GM23338 (cell line): ENCODE measurements at regions not wholly inside any gene's neighbourhood (a gene's known extent, or its start where the extent isn't known, plus 50 kb on each side); places are given as distances from the start of the nearest gene placed in this dataset.

Source experiments
- CREB1 ChIP-seq: fragments of 250-450 bp; sonication (Bioruptor Pico); IDR thresholded peaks from 2 replicates; pipeline ENCODE4 v1.5.0; 2020; ENCODE audit warnings: low read depth, mild to moderate bottlenecking, moderate library complexity
- EZH2 ChIP-seq: fragments of 200-600 bp; sonication (generic); IDR thresholded peaks from one replicate; pipeline ENCODE4 v1.8.0; 2017; ENCODE audit warnings: antibody characterized with exemption, mild to moderate bottlenecking, low read depth; ENCODE audit not compliant: unreplicated experiment
- EZH2phosphoT487 ChIP-seq: fragments of 200-600 bp; sonication (generic); IDR thresholded peaks from one replicate; pipeline ENCODE4 v1.8.1; 2018; ENCODE audit warnings: antibody characterized with exemption; ENCODE audit not compliant: unreplicated experiment
- JUNB ChIP-seq: IDR thresholded peaks from one replicate; pipeline ENCODE4 v1.6.1; 2016; ENCODE audit warnings: antibody characterized with exemption; ENCODE audit not compliant: unreplicated experiment
- POLR2AphosphoS5 ChIP-seq: IDR thresholded peaks from 2 replicates; pipeline ENCODE4 v1.6.1; 2016; ENCODE audit warnings: antibody characterized with exemption, low read depth
- STAT1 ChIP-seq: IDR thresholded peaks from one replicate; pipeline ENCODE4 v1.6.1; 2016; ENCODE audit warnings: antibody characterized with exemption; ENCODE audit not compliant: unreplicated experiment
- ZNF114 ChIP-seq: fragments of 250-450 bp; sonication (Bioruptor Pico); IDR thresholded peaks from 2 replicates; pipeline ENCODE4 v1.5.0; 2020; ENCODE audit warnings: mild to moderate bottlenecking, moderate library complexity
- ZNF331 ChIP-seq: fragments of 250-450 bp; sonication (Bioruptor Pico); IDR thresholded peaks from 2 replicates; pipeline ENCODE4 v1.5.0; 2020; ENCODE audit warnings: low read depth, mild to moderate bottlenecking, moderate library complexity
- TF ChIP-seq, protein P1 (sequence below): IDR thresholded peaks from 2 replicates; pipeline ENCODE4 v1.6.1; 2016; ENCODE audit warnings: antibody characterized with exemption
- TF ChIP-seq, protein P2 (sequence below), 2 experiments: fragments of 200-600 bp in 1 of 2; sonication (generic) in 1 of 2; conservative IDR thresholded peaks; 2 replicates each; pipeline versions ENCODE4 v1.5.1 to v1.6.1; 2016 to 2017; ENCODE audit warnings: antibody characterized with exemption in 2 of 2, low read depth in 2 of 2, mild to moderate bottlenecking in 2 of 2, moderate library complexity in 1 of 2
- TF ChIP-seq, protein P3 (sequence below): IDR thresholded peaks from one replicate; pipeline ENCODE4 v1.6.1; 2018; ENCODE audit warnings: antibody characterized with exemption; ENCODE audit not compliant: unreplicated experiment
- TF ChIP-seq, protein P4 (sequence below): fragments of 250-450 bp; sonication (Bioruptor Pico); IDR thresholded peaks from 2 replicates; pipeline ENCODE4 v1.5.0; 2020; ENCODE audit warnings: mild to moderate bottlenecking, moderate library complexity

DNA sequence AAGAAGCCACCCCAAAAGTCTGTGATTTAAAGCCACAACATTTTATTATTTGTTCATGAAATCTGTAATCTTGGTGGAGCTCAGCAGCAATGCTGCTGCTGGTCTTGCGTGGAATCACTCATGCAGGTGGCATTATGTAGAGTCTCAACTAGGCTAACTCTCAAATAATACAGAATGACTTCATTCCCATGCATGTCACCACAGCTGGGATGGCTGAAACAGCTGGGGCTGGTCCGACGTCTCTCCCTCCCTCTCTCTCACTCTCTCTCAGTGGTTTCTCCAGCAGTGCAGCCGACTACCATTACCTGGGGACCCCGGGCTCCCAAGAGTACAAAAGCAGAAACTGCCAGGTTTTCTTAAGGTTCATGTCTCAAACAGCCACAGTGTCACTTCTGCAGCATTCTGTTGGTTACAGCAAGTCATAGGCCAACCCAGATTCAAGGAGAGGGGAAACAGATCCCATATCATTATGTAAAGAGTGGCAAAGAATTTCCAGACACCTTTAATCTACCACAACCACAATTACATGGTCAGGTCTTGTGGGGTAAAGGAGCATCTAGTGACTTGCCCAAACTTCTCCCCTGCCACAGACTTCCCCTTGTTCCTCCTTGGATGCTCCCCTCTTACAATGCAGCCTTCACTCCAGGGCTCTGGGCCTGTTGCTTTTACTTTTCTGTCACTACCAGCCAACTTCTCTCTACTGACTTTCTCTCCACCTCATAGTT lies 192.0 kb upstream of the HMGA2 start:
- TF ChIP-seq, protein P1, sequence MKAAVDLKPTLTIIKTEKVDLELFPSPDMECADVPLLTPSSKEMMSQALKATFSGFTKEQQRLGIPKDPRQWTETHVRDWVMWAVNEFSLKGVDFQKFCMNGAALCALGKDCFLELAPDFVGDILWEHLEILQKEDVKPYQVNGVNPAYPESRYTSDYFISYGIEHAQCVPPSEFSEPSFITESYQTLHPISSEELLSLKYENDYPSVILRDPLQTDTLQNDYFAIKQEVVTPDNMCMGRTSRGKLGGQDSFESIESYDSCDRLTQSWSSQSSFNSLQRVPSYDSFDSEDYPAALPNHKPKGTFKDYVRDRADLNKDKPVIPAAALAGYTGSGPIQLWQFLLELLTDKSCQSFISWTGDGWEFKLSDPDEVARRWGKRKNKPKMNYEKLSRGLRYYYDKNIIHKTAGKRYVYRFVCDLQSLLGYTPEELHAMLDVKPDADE = no peak
- TF ChIP-seq POLR2AphosphoS5 (no peak), EZH2phosphoT487 (no peak), EZH2 (no peak), CREB1 (CRISPR knock-in tag) (no peak), JUNB (no peak), ZNF114 (CRISPR knock-in tag) (no peak), STAT1 (no peak), ZNF331 (CRISPR knock-in tag) (no peak)
- TF ChIP-seq, protein P2, sequence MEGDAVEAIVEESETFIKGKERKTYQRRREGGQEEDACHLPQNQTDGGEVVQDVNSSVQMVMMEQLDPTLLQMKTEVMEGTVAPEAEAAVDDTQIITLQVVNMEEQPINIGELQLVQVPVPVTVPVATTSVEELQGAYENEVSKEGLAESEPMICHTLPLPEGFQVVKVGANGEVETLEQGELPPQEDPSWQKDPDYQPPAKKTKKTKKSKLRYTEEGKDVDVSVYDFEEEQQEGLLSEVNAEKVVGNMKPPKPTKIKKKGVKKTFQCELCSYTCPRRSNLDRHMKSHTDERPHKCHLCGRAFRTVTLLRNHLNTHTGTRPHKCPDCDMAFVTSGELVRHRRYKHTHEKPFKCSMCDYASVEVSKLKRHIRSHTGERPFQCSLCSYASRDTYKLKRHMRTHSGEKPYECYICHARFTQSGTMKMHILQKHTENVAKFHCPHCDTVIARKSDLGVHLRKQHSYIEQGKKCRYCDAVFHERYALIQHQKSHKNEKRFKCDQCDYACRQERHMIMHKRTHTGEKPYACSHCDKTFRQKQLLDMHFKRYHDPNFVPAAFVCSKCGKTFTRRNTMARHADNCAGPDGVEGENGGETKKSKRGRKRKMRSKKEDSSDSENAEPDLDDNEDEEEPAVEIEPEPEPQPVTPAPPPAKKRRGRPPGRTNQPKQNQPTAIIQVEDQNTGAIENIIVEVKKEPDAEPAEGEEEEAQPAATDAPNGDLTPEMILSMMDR (conservative IDR thresholded peaks at IDR 0.05; ENCODE audit: low read depth in 2 of 2) = no peak
- TF ChIP-seq, protein P3, sequence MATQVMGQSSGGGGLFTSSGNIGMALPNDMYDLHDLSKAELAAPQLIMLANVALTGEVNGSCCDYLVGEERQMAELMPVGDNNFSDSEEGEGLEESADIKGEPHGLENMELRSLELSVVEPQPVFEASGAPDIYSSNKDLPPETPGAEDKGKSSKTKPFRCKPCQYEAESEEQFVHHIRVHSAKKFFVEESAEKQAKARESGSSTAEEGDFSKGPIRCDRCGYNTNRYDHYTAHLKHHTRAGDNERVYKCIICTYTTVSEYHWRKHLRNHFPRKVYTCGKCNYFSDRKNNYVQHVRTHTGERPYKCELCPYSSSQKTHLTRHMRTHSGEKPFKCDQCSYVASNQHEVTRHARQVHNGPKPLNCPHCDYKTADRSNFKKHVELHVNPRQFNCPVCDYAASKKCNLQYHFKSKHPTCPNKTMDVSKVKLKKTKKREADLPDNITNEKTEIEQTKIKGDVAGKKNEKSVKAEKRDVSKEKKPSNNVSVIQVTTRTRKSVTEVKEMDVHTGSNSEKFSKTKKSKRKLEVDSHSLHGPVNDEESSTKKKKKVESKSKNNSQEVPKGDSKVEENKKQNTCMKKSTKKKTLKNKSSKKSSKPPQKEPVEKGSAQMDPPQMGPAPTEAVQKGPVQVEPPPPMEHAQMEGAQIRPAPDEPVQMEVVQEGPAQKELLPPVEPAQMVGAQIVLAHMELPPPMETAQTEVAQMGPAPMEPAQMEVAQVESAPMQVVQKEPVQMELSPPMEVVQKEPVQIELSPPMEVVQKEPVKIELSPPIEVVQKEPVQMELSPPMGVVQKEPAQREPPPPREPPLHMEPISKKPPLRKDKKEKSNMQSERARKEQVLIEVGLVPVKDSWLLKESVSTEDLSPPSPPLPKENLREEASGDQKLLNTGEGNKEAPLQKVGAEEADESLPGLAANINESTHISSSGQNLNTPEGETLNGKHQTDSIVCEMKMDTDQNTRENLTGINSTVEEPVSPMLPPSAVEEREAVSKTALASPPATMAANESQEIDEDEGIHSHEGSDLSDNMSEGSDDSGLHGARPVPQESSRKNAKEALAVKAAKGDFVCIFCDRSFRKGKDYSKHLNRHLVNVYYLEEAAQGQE = no peak
- TF ChIP-seq, protein P4, sequence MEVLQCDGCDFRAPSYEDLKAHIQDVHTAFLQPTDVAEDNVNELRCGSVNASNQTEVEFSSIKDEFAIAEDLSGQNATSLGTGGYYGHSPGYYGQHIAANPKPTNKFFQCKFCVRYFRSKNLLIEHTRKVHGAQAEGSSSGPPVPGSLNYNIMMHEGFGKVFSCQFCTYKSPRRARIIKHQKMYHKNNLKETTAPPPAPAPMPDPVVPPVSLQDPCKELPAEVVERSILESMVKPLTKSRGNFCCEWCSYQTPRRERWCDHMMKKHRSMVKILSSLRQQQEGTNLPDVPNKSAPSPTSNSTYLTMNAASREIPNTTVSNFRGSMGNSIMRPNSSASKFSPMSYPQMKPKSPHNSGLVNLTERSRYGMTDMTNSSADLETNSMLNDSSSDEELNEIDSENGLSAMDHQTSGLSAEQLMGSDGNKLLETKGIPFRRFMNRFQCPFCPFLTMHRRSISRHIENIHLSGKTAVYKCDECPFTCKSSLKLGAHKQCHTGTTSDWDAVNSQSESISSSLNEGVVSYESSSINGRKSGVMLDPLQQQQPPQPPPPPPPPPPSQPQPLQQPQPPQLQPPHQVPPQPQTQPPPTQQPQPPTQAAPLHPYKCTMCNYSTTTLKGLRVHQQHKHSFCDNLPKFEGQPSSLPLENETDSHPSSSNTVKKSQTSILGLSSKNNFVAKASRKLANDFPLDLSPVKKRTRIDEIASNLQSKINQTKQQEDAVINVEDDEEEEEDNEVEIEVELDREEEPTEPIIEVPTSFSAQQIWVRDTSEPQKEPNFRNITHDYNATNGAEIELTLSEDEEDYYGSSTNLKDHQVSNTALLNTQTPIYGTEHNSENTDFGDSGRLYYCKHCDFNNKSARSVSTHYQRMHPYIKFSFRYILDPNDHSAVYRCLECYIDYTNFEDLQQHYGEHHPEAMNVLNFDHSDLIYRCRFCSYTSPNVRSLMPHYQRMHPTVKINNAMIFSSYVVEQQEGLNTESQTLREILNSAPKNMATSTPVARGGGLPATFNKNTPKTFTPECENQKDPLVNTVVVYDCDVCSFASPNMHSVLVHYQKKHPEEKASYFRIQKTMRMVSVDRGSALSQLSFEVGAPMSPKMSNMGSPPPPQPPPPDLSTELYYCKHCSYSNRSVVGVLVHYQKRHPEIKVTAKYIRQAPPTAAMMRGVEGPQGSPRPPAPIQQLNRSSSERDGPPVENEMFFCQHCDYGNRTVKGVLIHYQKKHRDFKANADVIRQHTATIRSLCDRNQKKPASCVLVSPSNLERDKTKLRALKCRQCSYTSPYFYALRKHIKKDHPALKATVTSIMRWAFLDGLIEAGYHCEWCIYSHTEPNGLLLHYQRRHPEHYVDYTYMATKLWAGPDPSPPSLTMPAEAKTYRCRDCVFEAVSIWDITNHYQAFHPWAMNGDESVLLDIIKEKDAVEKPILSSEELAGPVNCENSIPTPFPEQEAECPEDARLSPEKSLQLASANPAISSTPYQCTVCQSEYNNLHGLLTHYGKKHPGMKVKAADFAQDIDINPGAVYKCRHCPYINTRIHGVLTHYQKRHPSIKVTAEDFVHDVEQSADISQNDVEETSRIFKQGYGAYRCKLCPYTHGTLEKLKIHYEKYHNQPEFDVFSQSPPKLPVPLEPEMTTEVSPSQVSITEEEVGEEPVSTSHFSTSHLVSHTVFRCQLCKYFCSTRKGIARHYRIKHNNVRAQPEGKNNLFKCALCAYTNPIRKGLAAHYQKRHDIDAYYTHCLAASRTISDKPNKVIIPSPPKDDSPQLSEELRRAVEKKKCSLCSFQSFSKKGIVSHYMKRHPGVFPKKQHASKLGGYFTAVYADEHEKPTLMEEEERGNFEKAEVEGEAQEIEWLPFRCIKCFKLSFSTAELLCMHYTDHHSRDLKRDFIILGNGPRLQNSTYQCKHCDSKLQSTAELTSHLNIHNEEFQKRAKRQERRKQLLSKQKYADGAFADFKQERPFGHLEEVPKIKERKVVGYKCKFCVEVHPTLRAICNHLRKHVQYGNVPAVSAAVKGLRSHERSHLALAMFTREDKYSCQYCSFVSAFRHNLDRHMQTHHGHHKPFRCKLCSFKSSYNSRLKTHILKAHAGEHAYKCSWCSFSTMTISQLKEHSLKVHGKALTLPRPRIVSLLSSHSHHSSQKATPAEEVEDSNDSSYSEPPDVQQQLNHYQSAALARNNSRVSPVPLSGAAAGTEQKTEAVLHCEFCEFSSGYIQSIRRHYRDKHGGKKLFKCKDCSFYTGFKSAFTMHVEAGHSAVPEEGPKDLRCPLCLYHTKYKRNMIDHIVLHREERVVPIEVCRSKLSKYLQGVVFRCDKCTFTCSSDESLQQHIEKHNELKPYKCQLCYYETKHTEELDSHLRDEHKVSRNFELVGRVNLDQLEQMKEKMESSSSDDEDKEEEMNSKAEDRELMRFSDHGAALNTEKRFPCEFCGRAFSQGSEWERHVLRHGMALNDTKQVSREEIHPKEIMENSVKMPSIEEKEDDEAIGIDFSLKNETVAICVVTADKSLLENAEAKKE (CRISPR knock-in tag) = no peak
